Psoas muscle (tissue), 7 donors: ENCODE measurements at regions not wholly inside any gene's neighbourhood (a gene's known extent, or its start where the extent isn't known, plus 50 kb on each side); places are given as distances from the start of the nearest gene placed in this dataset.

Experiments
- ATAC-seq, 4 donors: fragments of 200-7000 bp; cut with Tn5 transposase; one replicate each; pipeline ENCODE4 v1.9.1; 2020; ENCODE audit warnings: moderate library complexity in 3 of 4, mild to moderate bottlenecking in 2 of 4
- DNase-seq, 2 donors: peaks; one replicate each; pipeline ENCODE4 v3.0.0-alpha.2; 2020
- H3K27ac ChIP-seq: fragments of 200-600 bp; one replicate; pipeline ENCODE4 v1.8.0; 2022
- H3K27me3 ChIP-seq, 3 donors: fragments of 200-600 bp in 1 of 3; one replicate each; pipeline versions ENCODE4 v1.6.1 to v1.8.0; 2013 to 2022; ENCODE audit warnings: low read length in 2 of 3, mild to moderate bottlenecking in 2 of 3, moderate library complexity in 1 of 3; ENCODE audit not compliant: insufficient read depth in 3 of 3
- H3K36me3 ChIP-seq, 2 donors: fragments of 200-600 bp in 1 of 2; one replicate each; pipeline versions ENCODE4 v1.6.1 to v1.8.0; 2013 to 2022; ENCODE audit warnings: low read depth in 1 of 2, mild to moderate bottlenecking in 1 of 2, moderate library complexity in 1 of 2; ENCODE audit not compliant: insufficient read depth in 1 of 2
- H3K4me1 ChIP-seq: fragments of 200-600 bp; one replicate; pipeline ENCODE4 v1.8.0; 2022
- H3K4me3 ChIP-seq: fragments of 200-600 bp; one replicate; pipeline ENCODE4 v1.8.0; 2022; ENCODE audit warnings: mild to moderate bottlenecking
- H3K9me3 ChIP-seq: fragments of 200-600 bp; one replicate; pipeline ENCODE4 v1.8.0; 2022
- WGBS, 3 donors: extraction: QIAGEN DNeasy Blood & Tissue Kit; methylation state at CpG; one replicate each; pipeline versions ENCODE4 v1.1.6 to v1.1.7; 2013; 5-methylcytosine and 5-hydroxymethylcytosine counted together
- intact Hi-C, 2 donors: fragments of 100-400 bp; cut with DNase I; formaldehyde crosslinking; loops; one replicate each; pipeline versions ENCODE4 v1.11.0 to v1.14.2; 2022
- TF ChIP-seq, protein P1 (sequence below): fragments of 200-600 bp; IDR thresholded peaks from one replicate; pipeline ENCODE4 v1.8.0; 2022; ENCODE audit warnings: antibody characterized with exemption
- donor health status: healthy with polysubstance abuse.
- donor health status: DM: no; HTN: no; CAD: no; lungs with moderate emphysema.
- donor health status: Bipolar disorder and iron deficiency.
- donor health status: healthy.
- donor health status: DM: yes; HTN: yes; CAD: no.
- donor health status: DM: no; HTN: no; CAD: no.
- donor health status: DM: yes; HTN: yes; CAD: no.

GRCh38 chr11:98431463-98432359 lies 589.0 kb upstream of the CNTN5 start:
- TF ChIP-seq, protein P1, sequence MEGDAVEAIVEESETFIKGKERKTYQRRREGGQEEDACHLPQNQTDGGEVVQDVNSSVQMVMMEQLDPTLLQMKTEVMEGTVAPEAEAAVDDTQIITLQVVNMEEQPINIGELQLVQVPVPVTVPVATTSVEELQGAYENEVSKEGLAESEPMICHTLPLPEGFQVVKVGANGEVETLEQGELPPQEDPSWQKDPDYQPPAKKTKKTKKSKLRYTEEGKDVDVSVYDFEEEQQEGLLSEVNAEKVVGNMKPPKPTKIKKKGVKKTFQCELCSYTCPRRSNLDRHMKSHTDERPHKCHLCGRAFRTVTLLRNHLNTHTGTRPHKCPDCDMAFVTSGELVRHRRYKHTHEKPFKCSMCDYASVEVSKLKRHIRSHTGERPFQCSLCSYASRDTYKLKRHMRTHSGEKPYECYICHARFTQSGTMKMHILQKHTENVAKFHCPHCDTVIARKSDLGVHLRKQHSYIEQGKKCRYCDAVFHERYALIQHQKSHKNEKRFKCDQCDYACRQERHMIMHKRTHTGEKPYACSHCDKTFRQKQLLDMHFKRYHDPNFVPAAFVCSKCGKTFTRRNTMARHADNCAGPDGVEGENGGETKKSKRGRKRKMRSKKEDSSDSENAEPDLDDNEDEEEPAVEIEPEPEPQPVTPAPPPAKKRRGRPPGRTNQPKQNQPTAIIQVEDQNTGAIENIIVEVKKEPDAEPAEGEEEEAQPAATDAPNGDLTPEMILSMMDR, result no peak
- DNase-seq (no peak), ATAC-seq (no peak)
- no peaks in the 10 kb centered on the region for H3K27me3 ChIP-seq
- 86 to 92% (median 89%) methylated on average over 9 of the region's 9 CpGs for WGBS, 3 donors
- no peak overlapping the region for H3K27ac ChIP-seq
- no peak overlapping the region for H3K4me3 ChIP-seq
- H3K4me1 ChIP-seq, result no peaks in the 10 kb centered on the region
- H3K9me3 ChIP-seq, result peaks cover 25% of the 10 kb centered on the region
- intact Hi-C loops, result no loop called here
- no peaks in the 10 kb centered on the region for H3K36me3 ChIP-seq

- intact Hi-C loops, result no loop called here
- TF ChIP-seq, protein P1, result no peak
- no peak overlapping the region for H3K27ac ChIP-seq
- DNase-seq (no peak), ATAC-seq (no peak)
- H3K36me3 ChIP-seq, result no peaks in the 10 kb centered on the region
- no peak overlapping the region for H3K4me3 ChIP-seq
- no peaks in the 10 kb centered on the region for H3K4me1 ChIP-seq
- H3K27me3 ChIP-seq, result no peaks in the 10 kb centered on the region
- WGBS, 3 donors, result 13 to 31% (median 26%) methylated on average over 1 of the region's 1 CpG
- H3K9me3 ChIP-seq, result peaks cover 3% of the 10 kb centered on the region
Measured at GRCh38 chr11:98434296-98434695, 586.5 kb upstream of the CNTN5 start.

DNA sequence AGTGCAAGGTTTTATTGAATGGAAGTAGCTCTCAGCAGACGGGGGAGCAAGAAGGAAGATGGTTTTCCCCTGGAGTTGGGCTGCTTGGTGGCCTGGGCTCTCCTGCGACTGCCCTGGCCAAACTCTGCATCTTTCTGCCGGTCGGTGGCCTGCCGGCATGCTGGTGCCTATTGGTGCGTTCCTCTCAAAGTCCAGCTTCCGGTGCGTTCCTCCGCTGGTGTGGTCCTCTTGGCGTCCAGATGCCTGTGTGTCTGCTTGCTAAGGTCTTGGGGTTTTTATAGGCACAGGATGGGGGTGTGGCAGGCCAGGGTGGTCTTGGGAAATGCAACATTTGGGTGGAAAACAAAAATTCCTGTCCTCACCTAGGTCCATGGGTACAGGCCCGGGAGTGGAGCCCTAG lies 567.4 kb upstream of the CNTN5 start:
- no peak for ATAC-seq
- Histone ChIP-seq H3K27me3 (no peaks in the 10 kb centered on the region), H3K36me3 (no peaks in the 10 kb centered on the region), H3K9me3 (no peaks in the 10 kb centered on the region), H3K27ac (no peak overlapping the region), H3K4me3 (no peak overlapping the region), H3K4me1 (no peaks in the 10 kb centered on the region)
- intact Hi-C loops, result no loop called here
- TF ChIP-seq, protein P1, result no peak
- WGBS, 3 donors, result 93 to 96% (median 94%) methylated on average over 11 of the region's 11 CpGs
- no peak for DNase-seq

DNA sequence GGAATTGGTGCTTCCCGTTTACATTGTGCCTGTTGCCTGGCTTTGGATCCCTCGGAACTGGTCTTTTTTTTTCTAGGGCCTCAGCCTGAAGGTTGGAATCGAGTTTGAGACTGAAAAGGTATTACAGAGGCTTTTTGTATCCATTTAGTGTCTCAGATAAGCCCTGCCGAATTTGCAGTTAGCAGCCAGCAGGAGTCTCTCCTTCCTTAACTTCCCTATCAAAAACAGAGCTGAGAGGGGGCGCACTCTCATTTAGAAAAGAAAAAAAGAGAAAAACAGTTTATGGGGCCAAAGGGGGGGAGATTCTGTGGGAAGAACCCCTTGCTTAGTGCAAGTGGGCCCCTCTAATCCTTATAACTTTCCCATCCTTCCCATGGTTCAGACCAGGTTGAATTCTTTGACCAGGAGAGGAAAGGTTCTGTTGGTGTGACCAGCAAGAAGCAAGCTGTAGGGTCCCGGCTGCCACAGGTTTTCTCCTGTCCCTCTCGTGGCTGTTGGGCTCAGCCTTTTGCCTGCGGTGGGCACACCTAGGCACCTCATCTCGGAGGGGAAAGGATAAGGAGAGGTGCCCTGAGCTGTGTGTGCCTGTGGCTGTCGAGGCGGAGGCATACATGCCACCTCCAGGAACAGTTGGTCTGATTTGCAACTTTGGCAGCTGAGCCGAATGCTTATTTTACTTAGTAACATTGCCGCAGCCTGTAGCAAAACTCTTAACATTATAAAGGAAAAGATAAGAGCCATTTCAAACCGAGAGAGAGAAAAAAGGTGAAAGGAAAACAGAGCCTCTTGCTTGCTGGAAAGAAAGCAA lies 565.0 kb upstream of the CNTN5 start:
- 71 to 77% (median 77%) methylated on average over 14 of the region's 14 CpGs for WGBS, 3 donors
- Histone ChIP-seq H3K4me1 (no peaks in the 10 kb centered on the region), H3K27ac (no peak overlapping the region), H3K36me3 (no peaks in the 10 kb centered on the region), H3K27me3 (no peaks in the 10 kb centered on the region), H3K4me3 (no peak overlapping the region), H3K9me3 (no peaks in the 10 kb centered on the region)
- TF ChIP-seq, protein P1, result no peak
- ATAC-seq (no peak), DNase-seq (no peak)
- intact Hi-C loops, result no loop called here
